GM04503 (cell line): ENCODE measurements at regions not wholly inside any gene's neighbourhood (a gene's known extent, or its start where the extent isn't known, plus 50 kb on each side); places are given as distances from the start of the nearest gene placed in this dataset.

Experiments
- DNase-seq: peaks from one replicate; pipeline ENCODE4 v3.0.0-alpha.2; 2012; ENCODE audit warnings: low read depth

GRCh38 chr5:10849278-10849677, 88.2 kb upstream of the DAP start:
- DNase-seq, result no peak

- no peak for DNase-seq
Observed at GRCh38 chr5:10844016-10844415, 83.0 kb upstream of the DAP start.

DNA sequence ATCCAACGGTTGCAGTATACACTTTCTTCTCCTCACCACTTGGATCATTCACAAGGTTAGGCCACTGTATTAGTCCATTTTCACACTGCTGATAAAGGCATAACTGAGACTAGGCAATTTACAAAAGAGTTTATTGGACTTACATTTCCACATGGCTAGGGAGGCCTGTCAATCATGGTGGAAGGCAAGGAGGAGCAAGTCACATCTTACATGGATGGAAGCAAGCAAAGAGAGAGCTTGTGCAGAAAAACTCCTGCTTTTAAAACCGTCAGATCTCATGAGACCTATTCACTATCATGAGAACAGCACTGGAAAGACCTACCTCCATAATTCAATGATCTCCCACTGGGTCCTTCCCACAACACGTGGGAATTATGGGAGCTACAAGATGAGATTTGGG, 81.8 kb upstream of the DAP start:
- DNase-seq, result no peak

GRCh38 chr5:10839916-10840599, 79.0 kb upstream of the DAP start:
- DNase-seq, result no peak

DNA sequence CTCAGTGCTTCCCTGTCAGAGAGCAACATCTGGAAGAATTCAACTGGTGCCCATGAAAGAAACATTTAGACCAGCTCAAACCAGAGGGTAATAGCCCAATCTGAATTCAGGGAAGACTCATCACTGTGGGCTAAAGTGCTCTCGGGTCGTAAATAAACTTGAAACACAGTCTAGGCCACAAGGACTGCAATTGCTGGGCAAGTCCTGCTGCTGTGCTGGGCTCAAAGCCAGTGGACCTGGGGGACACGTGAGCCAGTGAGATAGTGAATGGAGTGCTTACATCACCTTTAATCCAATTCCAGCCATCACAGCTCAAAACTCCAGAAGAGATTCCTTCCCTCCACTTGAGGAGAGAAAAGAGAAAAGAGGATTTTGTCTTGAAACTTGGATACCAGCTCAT, 78.1 kb upstream of the DAP start:
- DNase-seq, result no peak

DNA sequence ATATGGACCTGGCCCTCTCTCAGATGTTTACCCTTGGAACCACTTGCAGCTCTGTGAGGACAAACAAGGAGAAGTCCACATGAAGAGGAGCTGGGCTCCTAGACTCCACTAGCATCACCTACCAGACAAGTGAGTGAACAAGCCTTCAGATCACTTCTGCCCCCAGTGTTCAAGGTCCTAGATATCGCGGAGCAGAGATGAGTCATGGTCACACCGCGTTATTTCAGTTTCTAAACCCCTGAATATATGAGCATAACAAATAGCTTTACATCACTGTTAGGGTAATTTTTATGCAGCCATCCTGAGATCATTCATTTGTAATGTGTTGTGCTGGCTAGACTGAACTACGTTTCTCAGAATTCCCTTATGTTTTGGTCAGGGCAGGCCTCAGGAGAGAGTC, 77.0 kb upstream of the DAP start:
- no peak for DNase-seq

DNA sequence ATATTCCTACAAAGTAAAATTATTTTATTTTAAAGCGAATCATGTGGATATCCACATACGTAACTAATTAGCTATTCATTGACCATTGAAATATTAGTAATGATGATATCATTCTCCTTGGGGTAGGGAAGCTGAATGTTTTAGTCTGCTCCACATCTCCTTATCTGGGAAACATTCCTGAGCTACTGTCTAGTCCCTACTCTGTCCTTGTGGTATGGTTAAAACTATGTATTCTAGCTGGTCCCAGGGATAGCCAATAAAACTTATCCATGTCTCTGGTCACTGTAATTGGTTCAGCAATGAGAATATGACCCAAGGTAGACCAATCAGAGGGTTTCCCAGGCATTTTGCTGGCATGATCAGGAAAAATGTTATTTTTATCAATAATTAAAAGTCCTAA, 76.0 kb upstream of the DAP start:
- DNase-seq, result no peak

GRCh38 chr5:10834695-10835094, 73.7 kb upstream of the DAP start:
- no peak for DNase-seq

DNA sequence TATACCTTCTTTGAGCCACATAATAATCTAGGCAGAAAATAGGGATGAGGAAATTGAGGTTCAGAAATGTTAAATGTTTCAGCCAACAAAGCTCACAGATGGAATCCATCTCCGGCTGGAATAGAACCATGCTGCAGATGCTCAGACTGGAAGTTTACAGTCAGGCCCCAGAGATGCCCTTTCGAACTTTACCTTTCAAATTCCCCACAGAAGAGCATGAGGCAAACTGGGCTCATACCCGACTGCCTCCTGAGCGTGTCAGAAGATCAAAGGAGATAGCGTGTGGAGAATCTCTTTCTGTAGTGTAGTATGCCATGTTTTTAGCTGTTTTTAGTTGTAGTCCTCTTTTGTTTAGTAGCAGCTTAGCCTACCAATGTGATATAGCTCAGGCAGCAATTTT, 72.0 kb upstream of the DAP start:
- DNase-seq, result no peak

GRCh38 chr5:10832421-10832820, 71.4 kb upstream of the DAP start:
- no peak for DNase-seq

- DNase-seq, result peak; percentile 84
Observed at GRCh38 chr5:10831419-10831818, 70.4 kb upstream of the DAP start.

GRCh38 chr5:10828241-10828640, 67.2 kb upstream of the DAP start:
- DNase-seq, result peak; percentile 23

DNA sequence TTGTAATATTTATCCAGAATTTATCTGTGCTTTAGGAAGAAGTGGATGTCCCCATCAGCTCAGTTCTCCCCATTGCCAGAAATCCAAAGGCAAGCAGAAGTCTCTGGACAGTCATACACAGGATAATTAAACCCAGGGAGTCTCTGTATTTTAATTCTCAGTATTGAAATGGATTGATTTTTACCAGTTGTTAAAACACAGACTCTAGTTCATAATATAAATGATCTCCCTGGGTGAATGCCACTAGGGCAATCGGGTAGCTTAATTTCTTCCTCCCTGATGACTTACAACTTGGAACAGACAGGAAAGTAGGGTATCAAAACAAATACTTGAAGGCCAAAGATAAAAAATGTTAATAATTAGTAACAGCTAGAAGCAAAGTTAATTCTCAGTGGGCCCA, 66.5 kb upstream of the DAP start:
- no peak for DNase-seq

GRCh38 chr5:10826971-10827370, 65.9 kb upstream of the DAP start:
- DNase-seq, result no peak

GRCh38 chr5:10825897-10826644, 65.0 kb upstream of the DAP start:
- DNase-seq, result no peak

DNA sequence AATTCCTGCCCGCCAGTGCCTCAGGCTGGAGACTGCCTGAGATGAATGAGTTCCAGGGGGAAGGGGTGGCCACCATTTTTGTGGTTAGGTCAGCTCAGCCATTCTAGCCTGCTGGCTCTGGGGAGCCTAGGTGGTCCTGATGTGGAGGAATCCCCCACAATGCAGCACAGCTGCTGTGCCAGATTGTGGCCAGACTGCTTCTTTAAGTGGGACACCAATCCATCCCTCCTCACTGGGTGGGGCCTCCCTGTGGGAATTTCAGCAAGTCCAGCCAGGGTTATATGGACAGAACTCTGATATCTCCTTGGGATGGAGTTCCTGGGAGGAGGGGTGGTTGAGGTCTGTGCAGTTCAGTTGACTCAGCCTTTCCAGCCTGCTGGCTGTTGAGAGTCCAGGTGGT, 51.2 kb upstream of the DAP start:
- no peak for DNase-seq
